IPS DF 6.9 (cell line): ENCODE measurements at regions not wholly inside any gene's neighbourhood (a gene's known extent, or its start where the extent isn't known, plus 50 kb on each side); places are given as distances from the start of the nearest gene placed in this dataset.

ENCODE experiments used
- DNase-seq: peaks from one replicate; pipeline ENCODE4 v3.0.0-alpha.2; 2013; ENCODE audit warnings: low read depth, low spot score
- H3K27ac ChIP-seq: one replicate; pipeline ENCODE4 v1.5.1; 2013; ENCODE audit warnings: low read length, control low read depth
- H3K27me3 ChIP-seq: 2 replicates; pipeline ENCODE4 v1.6.1; 2013; ENCODE audit warnings: mild to moderate bottlenecking, low read length; ENCODE audit not compliant: control insufficient read depth, insufficient read depth
- H3K36me3 ChIP-seq: 2 replicates; pipeline ENCODE4 v1.6.1; 2013; ENCODE audit warnings: low read length; ENCODE audit not compliant: control insufficient read depth, insufficient read depth
- H3K4me1 ChIP-seq: 2 replicates; pipeline ENCODE4 v1.6.1; 2013; ENCODE audit warnings: low read length; ENCODE audit not compliant: control insufficient read depth, insufficient read depth
- H3K4me3 ChIP-seq: 2 replicates; pipeline ENCODE4 v1.5.1; 2013; ENCODE audit warnings: mild to moderate bottlenecking, low read length
- H3K9me3 ChIP-seq: 2 replicates; pipeline ENCODE4 v1.6.1; 2013; ENCODE audit warnings: low read length, inconsistent platforms; ENCODE audit not compliant: control insufficient read depth, insufficient read depth
- WGBS: extraction: QIAGEN DNeasy Blood & Tissue Kit; methylation state at CpG from one replicate; pipeline ENCODE4 v1.1.7; 2013; ENCODE audit warnings: mixed read lengths, missing lambda C conversion rate; ENCODE audit not compliant: insufficient read length, insufficient coverage; 5-methylcytosine and 5-hydroxymethylcytosine counted together

GRCh38 chr20:23136893-23137745 lies 51.0 kb upstream of the CD93 start:
- Histone ChIP-seq H3K9me3 (no peaks in the 10 kb centered on the region), H3K4me1 (no peaks in the 10 kb centered on the region), H3K36me3 (no peaks in the 10 kb centered on the region), H3K27ac (no peak overlapping the region), H3K4me3 (no peak overlapping the region), H3K27me3 (no peaks in the 10 kb centered on the region)
- DNase-seq, result no peak
- no CpG with 5 or more reads among the region's 20 CpGs for WGBS

- H3K27ac ChIP-seq, result no peak overlapping the region
Observed at GRCh38 chr20:23135449-23136420, 49.6 kb upstream of the CD93 start.

More at GRCh38 chr20:23135449-23136420, 49.6 kb upstream of the CD93 start:
- Histone ChIP-seq H3K36me3 (no peaks in the 10 kb centered on the region), H3K27me3 (no peaks in the 10 kb centered on the region), H3K4me3 (no peak overlapping the region), H3K9me3 (no peaks in the 10 kb centered on the region), H3K4me1 (no peaks in the 10 kb centered on the region)
- WGBS, result no CpG with 5 or more reads among the region's 8 CpGs
- no peak for DNase-seq
